ENCODE measurements at regions not wholly inside any gene's neighbourhood (a gene's known extent, or its start where the extent isn't known, plus 50 kb on each side); places are given as distances from the start of the nearest gene placed in this dataset.

GRCh38 chr3:36258421-36258820 is 121.9 kb upstream of the STAC start:
- DNase-seq (ENCODE audit: low read depth): no peak

DNA sequence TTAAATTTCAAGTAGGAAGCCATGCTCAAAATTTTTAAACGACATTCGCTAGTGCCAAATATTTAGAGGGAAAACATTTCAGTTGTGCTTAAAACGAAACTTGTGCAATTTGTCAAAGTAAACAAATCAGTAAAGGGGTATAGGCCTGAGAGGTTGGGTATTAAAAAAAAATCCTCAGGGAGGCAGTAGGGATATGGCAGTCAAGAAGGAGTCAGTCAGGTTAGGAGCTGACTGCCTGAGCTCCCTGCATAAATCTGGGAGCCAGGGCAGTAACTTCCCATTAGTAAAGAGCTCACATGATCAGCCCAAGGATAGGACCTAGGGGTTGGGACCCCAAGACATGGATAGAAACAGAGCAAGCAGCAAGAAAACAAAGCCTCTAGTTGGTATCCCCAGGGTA is 120.7 kb upstream of the STAC start:
- DNase-seq (ENCODE audit: low read depth): no peak

- no peak for DNase-seq (ENCODE audit: low read depth)
Measured at GRCh38 chr3:36269274-36269673, 111.0 kb upstream of the STAC start.

DNA sequence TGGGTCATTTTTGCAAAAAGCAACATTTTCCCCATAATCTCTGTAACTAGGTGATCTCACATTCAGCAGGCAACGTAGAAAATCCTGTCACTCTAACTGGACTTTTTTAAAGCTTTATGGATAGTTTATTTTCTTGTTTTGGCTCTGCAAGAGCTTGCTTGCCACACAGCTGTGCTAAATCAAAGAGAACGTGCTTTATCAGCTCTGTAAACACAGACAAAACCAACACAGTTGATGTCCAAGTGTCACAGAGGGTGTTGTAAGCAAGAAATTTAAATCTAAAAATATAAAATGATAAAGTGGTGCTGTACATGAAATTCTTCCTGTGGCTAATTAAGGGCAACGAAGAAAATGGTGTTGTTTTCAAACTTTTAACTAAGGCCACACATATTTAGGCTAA is 97.5 kb upstream of the STAC start:
- no peak for DNase-seq (ENCODE audit: low read depth)

GRCh38 chr3:36295296-36295695 is 85.0 kb upstream of the STAC start:
- DNase-seq (ENCODE audit: low read depth): peak; percentile 63

DNA sequence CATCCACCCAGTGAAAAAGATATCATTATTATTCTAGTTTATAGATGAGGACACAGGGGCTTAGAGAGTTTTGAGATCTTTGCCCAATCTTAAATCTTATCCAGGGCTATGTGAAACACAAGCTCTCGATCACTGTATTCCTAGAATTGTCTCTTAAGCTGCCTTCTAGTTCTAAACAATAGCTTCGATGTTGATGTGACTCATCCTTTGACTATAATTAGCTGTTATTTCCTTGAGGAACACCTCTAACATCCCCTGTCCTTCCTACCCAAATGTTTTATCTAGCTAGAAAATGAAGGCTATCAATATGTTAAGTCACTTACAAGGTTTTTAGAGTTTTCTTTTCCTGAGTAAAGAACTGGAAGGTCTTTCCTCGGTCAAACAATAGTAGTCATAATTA is 83.1 kb upstream of the STAC start:
- no peak for DNase-seq (ENCODE audit: low read depth)

- DNase-seq (ENCODE audit: low read depth): no peak
Measured at GRCh38 chr3:36298188-36298587, 82.1 kb upstream of the STAC start.

DNA sequence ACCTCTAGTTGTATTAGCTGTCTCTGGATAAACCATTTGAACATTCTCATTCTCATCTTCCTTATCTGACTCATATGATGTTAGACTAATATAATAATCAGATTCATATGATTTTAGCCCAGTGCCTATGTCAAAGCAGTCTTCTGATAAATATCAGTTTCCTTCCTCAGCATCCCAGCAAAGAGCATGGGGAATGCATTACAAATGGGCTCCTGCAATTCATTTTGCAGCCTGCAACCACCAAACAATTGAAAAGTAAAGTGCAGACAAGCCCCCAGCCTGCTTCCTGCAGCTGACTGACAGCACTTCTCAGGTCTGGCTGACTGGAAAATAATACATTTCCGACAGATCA is 78.2 kb upstream of the STAC start:
- no peak for DNase-seq (ENCODE audit: low read depth)

DNA sequence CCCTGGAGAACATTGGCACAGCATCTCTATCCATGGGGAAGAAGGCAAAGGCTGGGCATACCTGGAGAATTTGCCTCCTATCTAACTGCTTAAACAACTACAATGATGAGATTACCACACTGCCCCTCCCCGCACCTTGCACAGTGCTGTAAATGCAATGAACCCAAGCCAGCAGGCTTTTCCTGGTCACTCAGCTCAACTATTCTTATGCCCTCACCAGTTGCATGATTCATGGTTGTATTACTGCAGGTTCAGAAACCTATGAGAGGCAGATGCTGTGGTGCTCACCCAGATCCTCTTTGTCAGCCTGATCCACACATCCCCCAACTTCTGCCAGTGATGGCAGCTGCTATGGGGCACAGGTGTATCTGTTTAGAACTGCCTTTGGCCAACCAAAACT is 77.7 kb upstream of the STAC start:
- peak; percentile 13 for DNase-seq (ENCODE audit: low read depth)

DNA sequence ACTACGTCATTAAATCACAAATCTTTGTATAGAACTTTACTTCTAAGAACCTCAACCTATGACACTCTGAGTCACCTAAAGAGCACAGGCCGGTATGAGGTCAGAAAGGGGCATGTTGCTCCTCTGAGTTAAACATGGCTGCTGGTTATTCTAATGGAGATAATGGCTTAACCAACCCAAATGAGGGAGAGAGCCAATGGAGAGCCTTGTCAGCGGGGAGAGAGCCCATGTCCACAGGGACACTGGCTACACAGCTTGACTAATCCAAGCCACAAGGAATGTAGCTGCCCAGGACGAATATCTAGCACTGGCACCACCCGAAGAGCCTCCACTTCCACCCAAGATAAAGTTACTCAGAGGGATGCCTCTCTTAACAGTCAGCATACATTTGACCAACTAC is 77.0 kb upstream of the STAC start:
- peak; percentile 28 for DNase-seq (ENCODE audit: low read depth)

- no peak for DNase-seq (ENCODE audit: low read depth)
Measured at GRCh38 chr3:36305929-36306520, 74.3 kb upstream of the STAC start.

- DNase-seq (ENCODE audit: low read depth): no peak
Measured at GRCh38 chr3:36309092-36309491, 71.2 kb upstream of the STAC start.

GRCh38 chr3:36312351-36312750 is 68.0 kb upstream of the STAC start:
- DNase-seq (ENCODE audit: low read depth): no peak

DNA sequence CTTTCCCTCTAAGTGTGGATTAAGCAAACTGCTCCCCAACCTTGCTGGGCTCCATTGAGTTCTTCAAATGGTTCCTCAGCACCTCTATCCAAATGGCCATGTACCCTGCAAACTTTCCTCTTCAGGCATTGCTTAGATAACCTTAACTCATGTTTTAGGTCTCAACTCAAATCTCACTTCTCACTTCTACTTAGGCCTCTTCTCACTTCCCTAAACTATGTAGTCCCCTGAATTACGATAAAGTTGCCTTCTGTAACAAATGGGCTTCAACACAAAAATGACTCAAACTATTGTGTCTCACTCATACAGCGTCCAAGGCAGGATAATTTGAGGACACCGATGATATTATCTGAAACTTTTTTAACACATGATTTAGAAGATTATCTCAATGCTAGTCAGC is 62.4 kb upstream of the STAC start:
- DNase-seq (ENCODE audit: low read depth): no peak

DNA sequence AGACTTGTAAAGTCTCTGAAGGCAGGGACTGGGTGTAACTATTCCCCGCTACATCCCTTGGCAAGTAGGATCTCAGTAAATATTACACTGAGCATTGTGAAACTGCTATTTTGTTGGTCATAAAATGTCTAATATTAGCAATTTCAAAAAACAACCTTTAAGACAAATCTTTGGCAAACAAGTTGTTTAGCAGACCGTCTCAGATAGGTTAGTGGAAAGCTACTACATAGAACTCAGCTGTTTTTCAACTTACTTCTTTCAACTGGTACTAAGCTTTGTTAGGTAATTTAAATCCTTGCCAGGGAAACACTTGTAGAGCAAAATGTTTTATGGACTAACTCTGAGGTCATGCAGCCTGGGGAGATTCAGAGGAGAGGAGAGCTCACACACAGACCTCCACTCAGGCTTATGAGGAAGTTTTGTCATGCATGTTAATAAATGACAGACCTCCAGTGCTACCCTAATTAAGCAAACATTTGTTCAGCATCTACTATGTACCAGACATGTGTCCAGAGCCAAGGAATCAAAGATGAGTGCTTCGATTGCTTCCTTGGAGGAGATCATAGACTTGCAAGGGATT is 61.6 kb upstream of the STAC start:
- no peak for DNase-seq (ENCODE audit: low read depth)

DNA sequence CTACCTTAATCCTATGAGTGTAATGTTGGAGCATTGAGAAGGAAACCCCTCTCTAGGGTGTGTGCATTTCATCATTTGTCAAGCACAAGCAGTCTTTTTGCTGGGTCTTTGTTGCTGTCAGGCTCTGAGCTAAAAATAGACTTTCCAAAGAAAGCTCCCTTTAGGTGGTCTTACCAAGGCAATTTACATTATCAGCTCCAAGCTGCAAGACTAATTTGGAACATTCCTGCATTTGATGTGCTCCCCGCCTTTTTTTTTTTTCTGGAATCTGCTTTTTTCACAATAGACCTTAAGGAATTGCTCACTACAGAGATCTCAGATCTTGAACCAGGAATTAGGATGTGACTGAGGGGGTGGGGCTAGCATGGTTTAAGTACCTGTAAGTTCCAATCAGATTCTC is 60.6 kb upstream of the STAC start:
- DNase-seq (ENCODE audit: low read depth): no peak
